ENCODE measurements at regions not wholly inside any gene's neighbourhood (a gene's known extent, or its start where the extent isn't known, plus 50 kb on each side); places are given as distances from the start of the nearest gene placed in this dataset.

GRCh38 chr1:106879538-106879937 is 176.9 kb upstream of the PRMT6 start:
- Histone ChIP-seq H3K9me3 (ENCODE audit: low read depth) (no peaks in the 10 kb centered on the region), H3K4me2 (no peak overlapping the region), H3K9ac (no peak overlapping the region), H3K27me3 (no peaks in the 10 kb centered on the region), H3K4me3 (no peak overlapping the region), H3F3A (ENCODE audit: low read depth) (no peaks in the 10 kb centered on the region), H3K79me2 (ENCODE audit: low read depth) (no peaks in the 10 kb centered on the region), H2AFZ (replicated peaks) (peak overlapping the region; percentile 55), H3K27ac (no peak overlapping the region), H3K4me1 (no peaks in the 10 kb centered on the region), H3K36me3 (no peaks in the 10 kb centered on the region), H4K20me1 (ENCODE audit: low read depth) (no peaks in the 10 kb centered on the region)
- Mint-ChIP-seq H3K27me3 (ENCODE audit: insufficient read depth, low read depth) (peaks cover 4% of the 10 kb centered on the region), H3K27ac (no peak overlapping the region), H3K36me3 (no peaks in the 10 kb centered on the region), H3K4me1 (no peaks in the 10 kb centered on the region), H3K4me3 (no peak overlapping the region), H3K9me3 (no peaks in the 10 kb centered on the region)
- TF ChIP-seq, protein P1, sequence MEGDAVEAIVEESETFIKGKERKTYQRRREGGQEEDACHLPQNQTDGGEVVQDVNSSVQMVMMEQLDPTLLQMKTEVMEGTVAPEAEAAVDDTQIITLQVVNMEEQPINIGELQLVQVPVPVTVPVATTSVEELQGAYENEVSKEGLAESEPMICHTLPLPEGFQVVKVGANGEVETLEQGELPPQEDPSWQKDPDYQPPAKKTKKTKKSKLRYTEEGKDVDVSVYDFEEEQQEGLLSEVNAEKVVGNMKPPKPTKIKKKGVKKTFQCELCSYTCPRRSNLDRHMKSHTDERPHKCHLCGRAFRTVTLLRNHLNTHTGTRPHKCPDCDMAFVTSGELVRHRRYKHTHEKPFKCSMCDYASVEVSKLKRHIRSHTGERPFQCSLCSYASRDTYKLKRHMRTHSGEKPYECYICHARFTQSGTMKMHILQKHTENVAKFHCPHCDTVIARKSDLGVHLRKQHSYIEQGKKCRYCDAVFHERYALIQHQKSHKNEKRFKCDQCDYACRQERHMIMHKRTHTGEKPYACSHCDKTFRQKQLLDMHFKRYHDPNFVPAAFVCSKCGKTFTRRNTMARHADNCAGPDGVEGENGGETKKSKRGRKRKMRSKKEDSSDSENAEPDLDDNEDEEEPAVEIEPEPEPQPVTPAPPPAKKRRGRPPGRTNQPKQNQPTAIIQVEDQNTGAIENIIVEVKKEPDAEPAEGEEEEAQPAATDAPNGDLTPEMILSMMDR (IDR thresholded peaks at IDR 0.05), result no peak
- no peak for TF ChIP-seq EZH2phosphoT487 (IDR thresholded peaks at IDR 0.05)
- no peak for TF ChIP-seq EZH2 (IDR thresholded peaks at IDR 0.05)
- peak; percentile 6 for DNase-seq (ENCODE audit: low spot score)

DNA sequence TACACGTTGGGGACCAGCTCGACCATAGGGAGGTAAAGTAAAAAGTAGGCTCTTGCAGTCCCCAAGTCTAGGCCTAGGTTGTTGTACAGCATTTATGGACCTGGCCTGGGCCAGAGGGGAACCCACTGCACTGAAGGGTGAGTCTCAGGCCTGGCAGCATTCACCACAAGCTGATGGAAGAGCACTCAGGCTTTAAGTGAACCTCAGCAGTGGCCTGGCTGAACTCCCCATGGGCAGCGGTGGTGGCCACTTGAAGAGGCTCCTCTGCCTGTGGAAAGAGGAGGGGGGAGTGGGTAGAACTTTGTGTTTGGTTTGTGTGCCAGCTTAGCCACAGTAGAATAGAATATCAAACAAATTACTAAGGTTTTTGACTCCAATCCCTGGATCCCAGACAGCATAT is 176.2 kb upstream of the PRMT6 start:
- no peak overlapping the region for H3K4me3 Mint-ChIP-seq
- H3K27me3 ChIP-seq, result no peaks in the 10 kb centered on the region
- no peak overlapping the region for H3K9ac ChIP-seq
- no peaks in the 10 kb centered on the region for H3K4me1 Mint-ChIP-seq
- no peak overlapping the region for H3K4me2 ChIP-seq
- DNase-seq (ENCODE audit: low spot score), result no peak
- no peak overlapping the region for H3K27ac ChIP-seq
- no peak overlapping the region for H3K4me3 ChIP-seq
- H4K20me1 ChIP-seq (ENCODE audit: low read depth), result no peaks in the 10 kb centered on the region
- H3K9me3 Mint-ChIP-seq, result no peaks in the 10 kb centered on the region
- no peaks in the 10 kb centered on the region for H3K9me3 ChIP-seq (ENCODE audit: low read depth)
- H3F3A ChIP-seq (ENCODE audit: low read depth), result no peaks in the 10 kb centered on the region
- no peaks in the 10 kb centered on the region for H3K4me1 ChIP-seq
- no peaks in the 10 kb centered on the region for H3K36me3 Mint-ChIP-seq
- no peaks in the 10 kb centered on the region for H3K79me2 ChIP-seq (ENCODE audit: low read depth)
- TF ChIP-seq EZH2 (IDR thresholded peaks at IDR 0.05), result no peak
- TF ChIP-seq, protein P1 (IDR thresholded peaks at IDR 0.05), result no peak
- no peak for TF ChIP-seq EZH2phosphoT487 (IDR thresholded peaks at IDR 0.05)
- H3K36me3 ChIP-seq, result no peaks in the 10 kb centered on the region
- H3K27ac Mint-ChIP-seq, result no peak overlapping the region
- no peak overlapping the region for H2AFZ ChIP-seq (replicated peaks)
- peaks cover 4% of the 10 kb centered on the region for H3K27me3 Mint-ChIP-seq (ENCODE audit: insufficient read depth, low read depth)

DNA sequence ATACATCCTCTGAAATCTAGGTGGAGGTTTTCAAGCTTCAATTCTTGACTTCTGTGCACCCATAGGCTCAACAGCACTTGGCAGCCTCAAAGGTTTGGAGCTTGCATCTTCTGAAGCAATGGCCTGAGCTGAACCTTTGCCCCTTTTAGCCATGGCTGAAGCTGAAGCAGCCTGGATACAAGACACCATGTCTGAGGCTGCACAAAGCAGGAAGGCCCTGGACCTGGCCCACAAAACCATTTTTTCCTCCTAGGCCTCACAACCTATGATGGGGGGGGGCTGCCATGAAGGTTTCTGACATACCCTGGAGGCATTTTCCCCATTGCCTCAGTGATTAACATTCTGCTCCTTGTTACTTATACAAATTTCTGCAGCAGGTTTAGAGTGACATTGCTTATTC is 173.3 kb upstream of the PRMT6 start:
- Histone ChIP-seq H3K79me2 (ENCODE audit: low read depth) (no peaks in the 10 kb centered on the region), H2AFZ (replicated peaks) (no peak overlapping the region), H3K9me3 (ENCODE audit: low read depth) (no peaks in the 10 kb centered on the region), H3K4me1 (no peaks in the 10 kb centered on the region), H4K20me1 (ENCODE audit: low read depth) (no peaks in the 10 kb centered on the region), H3K4me2 (no peak overlapping the region), H3K27me3 (no peaks in the 10 kb centered on the region), H3F3A (ENCODE audit: low read depth) (no peaks in the 10 kb centered on the region), H3K27ac (no peak overlapping the region), H3K9ac (no peak overlapping the region), H3K36me3 (no peaks in the 10 kb centered on the region), H3K4me3 (no peak overlapping the region)
- TF ChIP-seq, protein P1 (IDR thresholded peaks at IDR 0.05), result no peak
- TF ChIP-seq EZH2 (IDR thresholded peaks at IDR 0.05) (no peak), EZH2phosphoT487 (IDR thresholded peaks at IDR 0.05) (no peak)
- Mint-ChIP-seq H3K4me3 (no peak overlapping the region), H3K36me3 (no peaks in the 10 kb centered on the region), H3K4me1 (no peaks in the 10 kb centered on the region), H3K27ac (no peak overlapping the region), H3K9me3 (no peaks in the 10 kb centered on the region), H3K27me3 (ENCODE audit: insufficient read depth, low read depth) (peaks cover 2% of the 10 kb centered on the region)
- no peak for DNase-seq (ENCODE audit: low spot score)
